LNCAP (cell line): ENCODE measurements at regions not wholly inside any gene's neighbourhood (a gene's known extent, or its start where the extent isn't known, plus 50 kb on each side); places are given as distances from the start of the nearest gene placed in this dataset.

Experiments used
- TF ChIP-seq, protein P1 (sequence below): fragments of 450-650 bp; IDR thresholded peaks from 2 replicates; pipeline ENCODE4 v1.5.1; 2017; ENCODE audit warnings: mild to moderate bottlenecking

- TF ChIP-seq, protein P1, sequence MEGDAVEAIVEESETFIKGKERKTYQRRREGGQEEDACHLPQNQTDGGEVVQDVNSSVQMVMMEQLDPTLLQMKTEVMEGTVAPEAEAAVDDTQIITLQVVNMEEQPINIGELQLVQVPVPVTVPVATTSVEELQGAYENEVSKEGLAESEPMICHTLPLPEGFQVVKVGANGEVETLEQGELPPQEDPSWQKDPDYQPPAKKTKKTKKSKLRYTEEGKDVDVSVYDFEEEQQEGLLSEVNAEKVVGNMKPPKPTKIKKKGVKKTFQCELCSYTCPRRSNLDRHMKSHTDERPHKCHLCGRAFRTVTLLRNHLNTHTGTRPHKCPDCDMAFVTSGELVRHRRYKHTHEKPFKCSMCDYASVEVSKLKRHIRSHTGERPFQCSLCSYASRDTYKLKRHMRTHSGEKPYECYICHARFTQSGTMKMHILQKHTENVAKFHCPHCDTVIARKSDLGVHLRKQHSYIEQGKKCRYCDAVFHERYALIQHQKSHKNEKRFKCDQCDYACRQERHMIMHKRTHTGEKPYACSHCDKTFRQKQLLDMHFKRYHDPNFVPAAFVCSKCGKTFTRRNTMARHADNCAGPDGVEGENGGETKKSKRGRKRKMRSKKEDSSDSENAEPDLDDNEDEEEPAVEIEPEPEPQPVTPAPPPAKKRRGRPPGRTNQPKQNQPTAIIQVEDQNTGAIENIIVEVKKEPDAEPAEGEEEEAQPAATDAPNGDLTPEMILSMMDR = no peak
Observed at GRCh38 chr13:80012251-80012650, 328.7 kb downstream of the SPRY2 start.

- TF ChIP-seq, protein P1 = no peak
Observed at GRCh38 chr13:80011448-80012212, 329.3 kb downstream of the SPRY2 start.

GRCh38 chr13:80010846-80011245 is 330.1 kb downstream of the SPRY2 start:
- TF ChIP-seq, protein P1 = no peak

DNA sequence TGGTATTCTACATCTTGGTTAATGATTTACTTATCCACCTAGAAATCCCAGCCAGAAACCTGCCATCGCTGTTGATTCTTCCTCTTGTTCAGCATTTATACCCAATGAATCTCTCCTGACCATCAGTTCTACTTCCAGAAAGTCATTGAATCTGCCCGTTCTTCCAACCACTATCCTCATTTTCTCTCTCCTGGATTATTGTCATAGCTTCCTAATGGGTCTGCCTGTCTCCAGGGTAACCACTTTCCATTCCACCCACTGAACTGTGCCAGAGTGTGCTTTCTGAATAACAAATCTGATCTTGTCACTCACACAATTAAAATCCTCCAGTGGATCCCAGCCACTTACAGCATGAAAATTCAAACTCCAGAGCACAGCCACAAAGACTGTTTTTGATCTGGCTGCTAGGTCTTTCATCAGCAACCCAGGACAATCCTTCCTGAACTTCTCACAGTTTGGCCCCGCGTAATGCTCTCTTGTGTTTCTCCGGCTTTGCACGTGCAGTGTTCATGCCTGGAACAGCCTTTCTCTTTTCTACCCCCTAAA is 330.6 kb downstream of the SPRY2 start:
- TF ChIP-seq, protein P1 = no peak

DNA sequence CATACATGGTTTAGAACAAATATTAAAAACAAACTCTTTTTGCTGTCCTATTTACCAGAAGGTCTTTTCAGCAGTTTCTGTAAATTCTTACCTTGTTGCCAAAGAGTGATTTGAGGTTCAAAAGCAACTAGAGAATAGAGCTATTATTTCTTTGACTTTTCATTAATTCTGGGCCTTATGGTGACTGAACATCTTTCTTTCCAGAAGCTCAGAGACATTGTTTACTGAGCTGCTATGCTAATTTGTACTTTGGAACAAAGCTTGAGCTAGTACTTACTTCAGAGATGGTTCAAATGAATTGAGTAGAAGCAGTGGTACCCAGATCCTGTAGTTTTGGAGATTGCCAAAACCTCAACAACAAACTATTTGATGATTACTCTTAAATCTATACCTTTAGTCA is 331.2 kb downstream of the SPRY2 start:
- TF ChIP-seq, protein P1 = no peak

GRCh38 chr13:80006940-80007339 is 334.0 kb downstream of the SPRY2 start:
- TF ChIP-seq, protein P1 = no peak

DNA sequence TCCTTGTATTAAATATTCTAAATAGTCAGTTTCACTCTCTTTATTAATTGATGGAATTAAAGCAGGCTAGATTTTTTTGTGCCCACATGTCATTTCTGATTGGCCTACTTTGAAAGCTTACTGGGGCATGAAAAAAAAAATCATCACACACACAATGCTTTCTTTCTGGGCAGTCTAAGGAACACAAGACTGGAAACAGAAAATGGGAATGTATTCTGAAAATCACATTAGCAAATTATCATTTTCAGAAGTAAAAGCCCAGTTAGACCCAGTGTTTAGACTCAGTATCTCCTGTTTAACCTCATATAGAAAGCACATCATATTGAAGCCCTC is 339.4 kb downstream of the SPRY2 start:
- TF ChIP-seq, protein P1 = no peak
